ENCODE measurements at regions not wholly inside any gene's neighbourhood (a gene's known extent, or its start where the extent isn't known, plus 50 kb on each side); places are given as distances from the start of the nearest gene placed in this dataset.

DNA sequence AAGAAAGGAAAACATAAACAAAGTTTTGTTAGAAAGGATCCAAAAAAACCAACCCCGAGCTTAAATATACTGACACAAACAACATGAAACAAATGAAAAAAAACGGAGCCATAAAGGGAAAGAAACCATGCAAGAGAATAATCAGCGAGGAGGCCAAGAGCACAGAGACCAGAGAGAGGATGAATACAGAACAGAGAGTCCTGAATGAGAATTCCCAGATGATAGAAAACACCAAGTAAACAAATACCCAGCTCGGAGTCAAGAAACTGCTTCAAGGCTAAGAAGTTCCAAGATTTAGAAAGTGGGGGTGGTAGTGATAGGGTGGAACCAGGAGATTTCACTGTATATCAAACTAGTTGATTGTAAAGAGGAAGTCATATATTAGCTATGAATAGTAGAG is 313.3 kb downstream of the OSR1 start:
- H3K27ac Mint-ChIP-seq: no peak overlapping the region
- H3K4me3 ChIP-seq (replicated peaks in 1 of 3; ENCODE audit: low read depth in 2 of 3, low read length in 3 of 3): no peak overlapping the region
- peaks cover 0 to 2% (median 0%) of the 10 kb centered on the region in 3 donors for H3K27me3 Mint-ChIP-seq (ENCODE audit: low read depth in 3 of 3)

GRCh38 chr2:19043893-19044292 is 314.5 kb downstream of the OSR1 start:
- TF ChIP-seq, protein P1, sequence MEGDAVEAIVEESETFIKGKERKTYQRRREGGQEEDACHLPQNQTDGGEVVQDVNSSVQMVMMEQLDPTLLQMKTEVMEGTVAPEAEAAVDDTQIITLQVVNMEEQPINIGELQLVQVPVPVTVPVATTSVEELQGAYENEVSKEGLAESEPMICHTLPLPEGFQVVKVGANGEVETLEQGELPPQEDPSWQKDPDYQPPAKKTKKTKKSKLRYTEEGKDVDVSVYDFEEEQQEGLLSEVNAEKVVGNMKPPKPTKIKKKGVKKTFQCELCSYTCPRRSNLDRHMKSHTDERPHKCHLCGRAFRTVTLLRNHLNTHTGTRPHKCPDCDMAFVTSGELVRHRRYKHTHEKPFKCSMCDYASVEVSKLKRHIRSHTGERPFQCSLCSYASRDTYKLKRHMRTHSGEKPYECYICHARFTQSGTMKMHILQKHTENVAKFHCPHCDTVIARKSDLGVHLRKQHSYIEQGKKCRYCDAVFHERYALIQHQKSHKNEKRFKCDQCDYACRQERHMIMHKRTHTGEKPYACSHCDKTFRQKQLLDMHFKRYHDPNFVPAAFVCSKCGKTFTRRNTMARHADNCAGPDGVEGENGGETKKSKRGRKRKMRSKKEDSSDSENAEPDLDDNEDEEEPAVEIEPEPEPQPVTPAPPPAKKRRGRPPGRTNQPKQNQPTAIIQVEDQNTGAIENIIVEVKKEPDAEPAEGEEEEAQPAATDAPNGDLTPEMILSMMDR (IDR thresholded peaks at IDR 0.05): no peak
- H3K9ac ChIP-seq (ENCODE audit: insufficient read depth, low read length, poor library complexity, severe bottlenecking): no peak overlapping the region
- no peak for DNase-seq
- H3K79me2 ChIP-seq (ENCODE audit: insufficient read depth, low read length): no peaks in the 10 kb centered on the region
- H3K4me3 ChIP-seq (replicated peaks in 1 of 3; ENCODE audit: low read depth in 2 of 3, low read length in 3 of 3): no peak overlapping the region
- H4K20me1 ChIP-seq (ENCODE audit: insufficient read depth, low read length): no peaks in the 10 kb centered on the region
- no peaks in the 10 kb centered on the region for H3K36me3 Mint-ChIP-seq
- H2AFZ ChIP-seq (ENCODE audit: insufficient read depth, low read depth, low read length, poor library complexity, severe bottlenecking): no peak overlapping the region
- H3K27ac Mint-ChIP-seq: no peak overlapping the region
- no peaks in the 10 kb centered on the region for H3K9me3 ChIP-seq (replicated peaks in 1 of 2; ENCODE audit: control insufficient read depth in 1 of 2, insufficient read depth in 1 of 2, low read length in 2 of 2)
- H3K27me3 ChIP-seq (ENCODE audit: control insufficient read depth in 2 of 2, insufficient read depth in 2 of 2, low read length in 2 of 2): no peaks in the 10 kb centered on the region
- peaks cover under 1% of the 10 kb centered on the region for H3K4me1 Mint-ChIP-seq
- H3K36me3 ChIP-seq (replicated peaks in 1 of 2; ENCODE audit: control insufficient read depth in 1 of 2, insufficient read depth in 2 of 2, low read length in 2 of 2): no peaks in the 10 kb centered on the region
- no CpG with 5 or more reads among the region's 2 CpGs for WGBS (ENCODE audit: insufficient coverage)
- peaks cover 0 to 2% (median 0%) of the 10 kb centered on the region in 3 donors for H3K27me3 Mint-ChIP-seq (ENCODE audit: low read depth in 3 of 3)
- no peak overlapping the region for H3K27ac ChIP-seq (ENCODE audit: low read depth in 1 of 2, low read length in 2 of 2)
- H3K9me3 Mint-ChIP-seq: peaks cover 0 to 20% (median 5%) of the 10 kb centered on the region in 7 donors
- H3K4me1 ChIP-seq (ENCODE audit: control insufficient read depth in 1 of 2, insufficient read depth in 2 of 2, low read length in 2 of 2): peaks cover 0 to 10% of the 10 kb centered on the region in 2 donors
- intact Hi-C loops (cut with micrococcal nuclease): no loop called here
- H3K4me3 Mint-ChIP-seq: no peak overlapping the region
- no peak overlapping the region for H3K4me2 ChIP-seq (replicated peaks; ENCODE audit: extremely low read depth, low read length, poor library complexity, severe bottlenecking)

More for the DNA sequence above, 313.3 kb downstream of the OSR1 start:
- intact Hi-C loops (cut with micrococcal nuclease): no loop called here
- H3K36me3 ChIP-seq (replicated peaks in 1 of 2; ENCODE audit: control insufficient read depth in 1 of 2, insufficient read depth in 2 of 2, low read length in 2 of 2): no peaks in the 10 kb centered on the region
- Mint-ChIP-seq H3K36me3 (no peaks in the 10 kb centered on the region), H3K4me1 (no peaks in the 10 kb centered on the region), H3K4me3 (no peak overlapping the region), H3K9me3 (peaks cover 1 to 26% (median 6%) of the 10 kb centered on the region in 7 donors)
- H2AFZ ChIP-seq (ENCODE audit: insufficient read depth, low read depth, low read length, poor library complexity, severe bottlenecking): no peak overlapping the region
- TF ChIP-seq, protein P1 (IDR thresholded peaks at IDR 0.05): no peak
- no peaks in the 10 kb centered on the region for H3K9me3 ChIP-seq (replicated peaks in 1 of 2; ENCODE audit: control insufficient read depth in 1 of 2, insufficient read depth in 1 of 2, low read length in 2 of 2)
- H3K27ac ChIP-seq (ENCODE audit: low read depth in 1 of 2, low read length in 2 of 2): no peak overlapping the region
- no CpG with 5 or more reads among the region's 4 CpGs for WGBS (ENCODE audit: insufficient coverage)
- DNase-seq: no peak
- no peaks in the 10 kb centered on the region for H4K20me1 ChIP-seq (ENCODE audit: insufficient read depth, low read length)
- H3K4me1 ChIP-seq (ENCODE audit: control insufficient read depth in 1 of 2, insufficient read depth in 2 of 2, low read length in 2 of 2): no peaks in the 10 kb centered on the region
- no peaks in the 10 kb centered on the region for H3K79me2 ChIP-seq (ENCODE audit: insufficient read depth, low read length)
- no peaks in the 10 kb centered on the region for H3K27me3 ChIP-seq (ENCODE audit: control insufficient read depth in 2 of 2, insufficient read depth in 2 of 2, low read length in 2 of 2)
- no peak overlapping the region for H3K4me2 ChIP-seq (replicated peaks; ENCODE audit: extremely low read depth, low read length, poor library complexity, severe bottlenecking)
- no peak overlapping the region for H3K9ac ChIP-seq (ENCODE audit: insufficient read depth, low read length, poor library complexity, severe bottlenecking)

Data from CD14-positive monocyte (primary cell).